GM19035 (cell line): ENCODE measurements at regions not wholly inside any gene's neighbourhood (a gene's known extent, or its start where the extent isn't known, plus 50 kb on each side); places are given as distances from the start of the nearest gene placed in this dataset.
"Not testable (repeated sequence)": the region's sequence is repeated elsewhere in the genome, so short reads cannot be mapped to it uniquely, and the experiment has no call there.

Experiments used
- ATAC-seq: cut with Tn5 transposase; IDR thresholded peaks from one replicate; pipeline ENCODE4 v1.9.1; 2021; ENCODE audit not compliant: unreplicated experiment

DNA sequence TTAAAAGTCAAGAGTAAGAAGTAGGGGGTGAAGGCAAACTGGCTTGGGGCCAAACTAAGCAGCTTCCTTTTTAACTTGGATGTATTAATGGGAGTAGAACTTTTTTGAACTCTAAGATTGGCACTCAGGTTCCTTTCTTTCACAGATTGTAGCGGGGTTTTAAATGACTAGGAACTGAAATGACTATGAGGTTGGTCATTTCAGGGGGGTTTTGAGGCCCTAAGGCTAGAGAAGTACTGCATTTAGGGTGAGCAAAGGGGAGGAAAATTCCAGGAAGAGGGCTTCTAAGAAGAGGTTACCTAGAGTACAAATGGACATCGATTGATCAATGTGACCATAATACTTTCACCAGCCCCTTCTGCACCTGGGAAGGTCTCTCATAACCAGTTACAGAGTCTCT is 381.8 kb downstream of the MLLT3 start:
- ATAC-seq, result no peak

DNA sequence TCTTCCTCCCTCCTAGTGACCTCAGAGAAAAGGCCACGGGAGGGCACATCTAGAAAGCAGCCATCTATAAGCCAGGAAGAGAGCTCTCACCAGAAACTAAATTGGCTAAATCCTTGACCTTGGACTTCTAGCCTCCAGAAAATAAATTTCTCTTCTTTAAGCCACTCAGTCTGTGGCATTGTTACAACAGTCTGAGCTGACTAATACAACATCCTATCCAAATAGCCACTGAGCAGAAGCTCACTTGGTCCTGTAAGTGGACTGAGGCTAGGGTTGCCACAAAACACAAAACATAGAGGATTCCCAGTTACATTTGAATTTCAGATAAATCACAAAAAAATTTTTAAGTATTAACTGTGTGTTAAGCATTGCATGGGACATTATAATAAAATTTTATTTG is 383.4 kb downstream of the MLLT3 start:
- ATAC-seq, result no peak

DNA sequence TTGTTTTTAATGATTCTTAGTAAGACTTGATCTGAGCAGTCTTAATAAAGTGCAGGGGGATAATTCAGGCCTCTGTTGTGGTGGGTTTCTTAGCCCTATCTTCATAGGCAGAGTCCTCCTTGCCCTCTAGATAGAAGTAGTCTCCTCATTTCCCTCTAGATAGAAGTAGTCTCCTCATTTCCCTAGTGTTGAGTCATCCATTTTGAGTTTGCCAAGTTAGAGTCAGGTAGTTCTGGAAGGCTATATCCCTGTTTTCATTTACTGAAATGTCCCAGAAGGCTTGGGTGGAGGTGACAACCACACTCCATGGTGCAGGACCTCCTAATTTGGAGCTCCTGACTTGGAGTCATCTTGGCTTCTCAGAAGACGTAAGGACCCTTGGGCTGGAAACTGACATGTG is 384.6 kb downstream of the MLLT3 start:
- no peak for ATAC-seq

DNA sequence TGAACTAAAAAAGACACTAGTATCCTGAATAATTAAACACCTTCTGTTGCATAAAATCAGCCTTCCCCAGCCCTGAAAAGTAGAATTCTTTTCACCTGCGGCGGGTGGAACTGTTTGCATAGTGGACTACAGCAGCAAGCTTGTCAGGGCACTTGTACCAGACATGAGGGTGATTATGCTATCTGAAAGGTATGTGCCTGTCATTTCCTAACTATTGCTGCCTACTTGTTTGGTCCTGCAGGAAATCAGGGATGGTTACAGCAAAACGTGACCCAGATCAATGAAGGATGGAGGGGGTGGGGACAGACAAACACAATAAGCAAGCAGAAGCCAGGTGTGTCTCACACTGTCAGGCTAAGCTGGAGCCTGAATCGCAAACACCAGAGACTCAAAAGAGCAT is 385.6 kb downstream of the MLLT3 start:
- ATAC-seq, result no peak

DNA sequence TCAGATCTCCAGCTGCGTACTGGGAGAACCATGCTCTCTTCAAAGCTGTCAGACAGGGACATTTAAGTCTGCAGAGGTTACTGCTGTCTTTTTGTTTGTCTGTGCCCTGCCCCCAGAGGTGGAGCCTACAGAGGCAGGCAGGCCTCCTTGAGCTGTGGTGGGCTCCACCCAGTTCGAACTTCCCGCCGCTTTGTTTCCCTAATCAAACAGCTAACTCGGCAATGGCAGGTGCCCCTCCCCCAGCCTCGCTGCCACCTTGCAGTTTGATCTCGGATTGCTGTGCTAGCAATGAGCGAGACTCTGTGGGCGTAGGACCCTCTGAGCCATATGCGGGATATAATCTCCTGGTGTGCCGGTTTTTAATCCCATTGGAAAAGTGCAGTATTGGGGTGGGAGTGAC is 387.1 kb downstream of the MLLT3 start:
- ATAC-seq, result not testable (repeated sequence)

DNA sequence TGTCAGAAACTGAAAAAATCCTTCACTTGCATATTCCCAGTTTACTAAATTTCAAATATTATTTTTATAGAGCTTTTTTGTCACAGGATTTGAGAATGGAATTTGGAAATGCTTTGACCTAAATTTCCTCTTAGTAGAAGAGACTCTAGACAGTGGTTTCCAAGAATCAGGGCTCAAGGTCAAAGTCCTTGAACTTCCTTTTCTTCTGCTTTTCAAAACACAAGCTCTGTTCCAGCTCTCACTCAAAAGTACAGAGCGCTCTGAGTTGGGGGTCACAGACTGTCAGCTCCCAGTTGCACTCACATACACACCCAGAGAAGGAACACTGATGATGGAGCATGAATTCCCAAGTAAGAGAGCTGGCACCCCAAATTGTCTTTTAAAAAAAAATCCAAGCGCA is 394.2 kb downstream of the MLLT3 start:
- no peak for ATAC-seq

DNA sequence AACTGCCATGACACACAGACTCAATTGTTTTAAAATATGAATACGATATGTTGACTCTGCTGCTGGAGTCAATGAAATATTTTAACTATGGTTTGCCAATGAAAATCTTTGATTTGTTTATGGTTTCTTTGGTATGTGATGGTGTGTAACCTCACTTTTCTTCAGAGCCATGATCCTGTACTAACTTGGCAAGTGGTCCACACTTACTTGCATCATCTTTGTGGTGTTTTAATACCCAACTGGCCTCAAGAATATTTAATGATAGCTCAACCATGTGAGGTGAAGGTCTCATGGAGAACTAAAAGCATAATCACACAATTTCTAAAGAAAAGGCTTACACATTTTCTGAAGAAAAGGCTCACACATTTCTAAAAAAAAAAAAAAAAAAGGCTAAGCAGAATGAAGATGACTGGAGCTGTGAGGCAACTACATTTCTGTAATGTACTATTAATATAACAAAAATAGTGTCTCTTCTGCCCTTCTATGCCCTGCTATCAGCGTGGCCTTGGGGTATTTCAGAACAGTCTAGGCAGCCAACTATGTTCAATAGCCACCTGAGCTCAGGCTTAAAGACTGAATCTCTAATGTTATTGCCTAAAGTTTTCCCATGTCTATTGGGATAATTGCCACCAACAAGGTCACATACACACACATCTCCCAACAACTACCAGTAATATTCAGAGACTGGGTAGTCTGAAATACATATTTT is 395.0 kb downstream of the MLLT3 start:
- ATAC-seq, result no peak

DNA sequence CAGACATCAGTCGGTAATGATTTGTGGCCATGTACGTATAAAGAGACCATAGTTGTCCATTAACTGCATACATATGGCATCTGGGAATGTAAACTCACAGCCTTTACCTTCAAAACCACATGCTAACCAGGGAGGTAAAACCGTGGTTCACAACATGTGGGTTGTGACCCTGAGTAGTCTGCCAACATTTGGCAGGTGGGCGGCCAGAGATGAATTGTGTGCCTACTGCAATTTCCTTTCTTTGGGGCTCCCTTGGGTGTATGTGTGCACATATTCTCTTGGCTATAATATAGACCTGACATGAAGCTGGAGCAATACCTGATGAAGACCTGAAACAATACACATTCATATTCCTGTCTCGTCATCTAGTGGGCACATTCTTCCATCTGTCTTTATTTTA is 396.0 kb downstream of the MLLT3 start:
- no peak for ATAC-seq

DNA sequence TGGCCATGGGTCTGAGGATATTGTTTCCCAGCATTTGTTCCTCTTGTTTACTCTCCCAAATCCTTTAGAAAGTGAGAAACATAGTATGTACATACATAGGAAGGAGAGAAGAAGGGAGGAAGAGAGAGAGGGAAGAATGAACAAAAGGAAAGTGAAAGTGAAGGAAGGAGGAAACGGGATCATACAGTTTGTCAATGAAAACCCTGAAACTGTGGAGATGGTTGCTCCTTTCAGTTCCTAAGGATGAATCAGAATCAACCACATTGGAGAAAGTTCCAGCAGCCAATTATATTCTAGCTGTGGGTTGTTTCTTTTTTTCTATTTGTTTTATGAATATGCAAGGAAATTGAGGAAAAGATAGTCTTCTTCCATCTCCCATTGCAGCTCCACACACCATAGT is 396.5 kb downstream of the MLLT3 start:
- ATAC-seq, result no peak

DNA sequence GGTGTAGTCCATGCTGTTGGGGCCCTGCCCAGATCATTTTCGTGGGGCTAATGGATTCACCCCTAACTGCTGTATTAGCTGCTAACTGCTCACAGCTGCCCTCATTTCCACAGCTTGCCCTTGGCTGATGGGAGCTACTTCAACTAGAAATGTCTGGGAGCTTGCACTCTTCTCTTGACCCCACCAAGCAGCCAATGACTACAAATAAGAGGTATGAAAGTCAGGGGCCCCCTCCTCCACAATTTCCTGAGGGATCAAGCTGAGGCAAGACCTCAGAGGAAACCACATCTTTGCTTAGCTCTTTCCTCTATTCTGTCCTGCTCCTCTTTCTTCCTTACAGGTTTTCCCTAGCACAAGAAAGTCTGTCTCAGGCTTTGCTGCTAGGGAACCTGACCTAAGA is 397.5 kb downstream of the MLLT3 start:
- ATAC-seq, result no peak

DNA sequence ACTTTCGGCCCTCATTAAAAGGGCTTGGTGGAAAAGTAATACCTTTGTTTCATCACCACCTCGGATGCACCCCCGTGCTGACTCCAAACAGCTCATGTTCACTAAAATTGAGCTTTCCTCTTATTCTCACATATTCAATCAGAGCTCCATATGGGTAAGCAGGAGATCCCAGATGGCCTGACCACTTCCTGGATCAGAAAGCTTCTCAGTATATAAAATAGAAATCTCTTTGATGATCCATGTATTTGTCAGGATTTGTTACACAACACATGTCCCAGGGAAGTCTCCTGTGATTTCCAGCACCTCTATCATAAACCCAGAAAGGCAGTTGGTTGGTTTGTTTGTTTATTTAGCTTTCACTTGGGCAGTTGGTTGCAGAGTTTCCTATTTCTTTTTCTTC is 402.0 kb downstream of the MLLT3 start:
- no peak for ATAC-seq

DNA sequence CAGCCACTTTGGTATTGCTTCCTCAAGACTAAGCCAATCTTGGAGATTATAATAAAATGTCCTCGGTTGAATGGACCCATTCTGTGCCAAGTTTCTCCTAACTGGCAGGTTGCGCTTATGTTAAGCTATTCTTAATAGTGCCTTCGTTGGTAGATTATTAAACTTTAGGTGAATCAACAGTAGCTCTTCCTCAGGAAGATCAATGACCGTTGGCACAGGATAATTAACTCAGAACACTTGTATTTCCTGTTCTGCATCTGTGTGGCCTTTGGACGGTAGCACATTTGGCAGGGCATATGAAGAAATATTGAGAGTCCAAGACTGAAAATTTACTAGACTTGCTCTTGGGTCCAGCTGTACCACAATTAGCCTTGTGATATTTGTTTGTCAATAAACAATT is 402.9 kb downstream of the MLLT3 start:
- ATAC-seq, result no peak

DNA sequence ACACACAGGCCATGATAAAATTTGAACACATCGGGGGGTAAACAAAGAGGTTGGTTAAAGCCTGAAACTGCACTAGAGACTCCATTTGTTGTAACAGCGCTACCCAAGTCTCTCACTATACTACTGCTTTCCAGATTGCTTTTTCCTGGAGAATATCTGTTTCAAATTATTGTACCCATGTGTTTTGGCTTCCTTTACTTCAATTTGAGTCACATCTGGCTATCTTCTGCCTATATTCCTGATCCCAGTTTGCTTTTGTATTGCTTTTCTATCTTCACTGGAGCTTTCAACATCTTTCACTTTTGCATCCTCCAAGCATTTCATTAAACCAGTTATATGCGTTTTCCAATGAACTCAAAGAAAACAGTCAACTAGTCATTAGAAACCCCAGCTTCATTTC is 404.7 kb downstream of the MLLT3 start:
- ATAC-seq, result no peak

DNA sequence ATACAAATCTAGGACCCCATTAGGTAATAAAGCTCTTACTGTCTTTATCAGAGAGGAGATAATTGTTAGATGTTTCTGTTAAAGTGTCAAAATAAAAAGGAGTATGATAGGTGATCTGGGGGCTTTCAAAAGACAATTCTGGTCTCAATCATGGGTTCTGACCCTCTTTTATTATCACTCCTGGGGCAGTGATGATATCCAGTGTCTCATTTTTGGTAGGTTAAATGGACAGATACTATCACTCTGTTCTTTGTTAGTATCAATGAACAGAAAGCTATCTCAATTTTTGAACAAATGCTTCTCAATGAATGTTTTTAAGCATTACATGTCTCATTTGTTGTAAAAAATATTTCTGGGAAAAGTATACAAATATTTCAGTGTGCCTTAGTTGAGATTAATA is 405.9 kb downstream of the MLLT3 start:
- ATAC-seq, result no peak

DNA sequence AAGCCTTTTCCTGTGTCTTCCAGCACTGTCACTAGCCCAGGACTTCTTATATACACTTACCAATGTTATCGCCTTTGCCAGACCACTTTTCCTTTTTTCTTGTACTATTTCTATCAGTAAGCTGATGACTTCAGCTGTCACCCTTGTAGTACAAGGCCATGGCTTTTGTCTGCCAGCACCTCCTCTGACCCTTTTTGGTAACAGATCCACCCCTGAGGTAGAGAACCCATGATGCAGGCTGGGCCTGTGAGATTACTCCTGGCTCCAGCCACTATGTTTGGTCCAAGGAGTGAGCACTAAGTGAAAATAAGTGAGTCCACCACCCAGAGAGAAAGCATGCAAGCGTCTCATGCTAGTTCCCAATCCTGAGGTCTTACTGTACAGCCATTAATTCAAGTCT is 406.7 kb downstream of the MLLT3 start:
- no peak for ATAC-seq

DNA sequence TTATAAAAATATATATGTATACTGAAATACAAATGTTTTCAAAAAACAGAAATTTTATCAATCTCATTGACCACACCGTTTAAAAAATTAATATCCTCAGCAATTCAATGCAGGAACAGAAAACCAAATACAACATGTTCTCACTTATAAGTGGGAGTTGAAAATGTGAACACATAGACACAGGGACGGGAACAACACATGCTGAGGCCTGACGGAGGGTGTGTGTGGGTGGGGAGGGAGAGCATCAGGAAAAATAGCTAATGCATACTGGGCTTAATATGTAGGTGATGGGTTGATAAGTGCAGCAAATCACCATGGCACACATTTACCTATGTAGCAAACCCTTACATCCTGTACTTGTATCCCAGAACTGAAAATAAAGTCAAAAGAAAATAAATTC is 409.5 kb downstream of the MLLT3 start:
- ATAC-seq, result no peak

DNA sequence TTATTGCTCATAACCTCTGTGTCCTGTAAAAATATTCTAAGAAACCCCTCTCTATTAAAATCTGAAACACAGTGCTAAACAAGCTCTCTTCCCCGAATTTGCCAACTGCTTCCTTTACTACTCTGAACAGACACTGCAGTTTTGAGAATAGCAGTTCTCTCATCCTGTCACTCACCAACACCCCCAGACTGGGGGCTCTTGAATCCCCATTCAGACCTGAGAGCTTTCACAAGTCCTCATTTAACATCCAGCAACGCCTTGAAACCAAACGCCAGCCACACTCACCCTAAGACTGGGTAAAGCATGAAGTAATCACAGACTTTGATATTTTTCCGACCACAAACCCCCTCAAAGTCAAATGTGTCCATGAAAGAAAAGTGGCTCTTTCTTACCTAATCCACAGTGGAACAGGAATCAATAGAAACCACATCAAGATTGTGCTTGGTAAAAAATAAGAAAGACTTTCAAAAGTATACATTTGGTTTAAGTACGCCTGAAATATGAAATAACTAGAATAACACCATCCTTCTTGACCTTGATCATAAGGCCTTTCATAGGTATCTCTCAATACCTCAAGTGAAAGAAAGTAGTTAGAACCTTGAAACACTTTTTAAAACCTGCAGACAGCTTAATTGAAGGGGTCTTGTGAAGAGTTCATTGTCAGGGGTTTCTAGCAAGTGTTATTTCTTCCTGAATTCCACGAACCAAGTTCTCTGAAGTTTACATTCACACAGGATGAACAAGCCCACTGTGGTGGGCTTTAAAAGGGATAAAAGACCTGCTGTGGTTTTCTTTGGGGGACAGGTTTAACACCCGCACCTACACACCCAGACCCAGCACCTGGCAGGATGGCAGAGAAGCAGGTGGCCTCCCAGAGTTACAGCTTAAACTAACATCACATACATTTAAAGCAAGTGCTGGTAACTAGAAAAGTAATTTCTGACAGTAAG is 412.6 kb downstream of the MLLT3 start:
- no peak for ATAC-seq

DNA sequence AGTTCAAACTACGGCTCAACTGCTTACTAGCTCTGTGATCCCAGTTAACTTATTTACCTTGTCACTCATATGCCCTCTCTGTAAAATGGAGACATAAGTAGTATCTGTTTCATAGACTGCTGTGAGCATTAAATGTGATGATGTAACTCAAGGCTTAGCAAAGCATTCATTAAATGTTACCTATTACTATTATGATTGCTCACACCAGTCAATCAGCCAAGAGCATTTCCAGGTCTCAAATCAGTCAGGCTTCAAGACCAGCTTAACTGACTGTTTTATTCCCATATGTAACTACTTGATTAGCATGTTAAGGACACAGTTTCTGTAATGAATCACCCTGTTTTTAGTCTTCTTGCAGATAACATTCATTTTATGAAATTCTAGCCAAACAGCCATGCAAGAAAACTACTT is 413.3 kb downstream of the MLLT3 start:
- no peak for ATAC-seq

DNA sequence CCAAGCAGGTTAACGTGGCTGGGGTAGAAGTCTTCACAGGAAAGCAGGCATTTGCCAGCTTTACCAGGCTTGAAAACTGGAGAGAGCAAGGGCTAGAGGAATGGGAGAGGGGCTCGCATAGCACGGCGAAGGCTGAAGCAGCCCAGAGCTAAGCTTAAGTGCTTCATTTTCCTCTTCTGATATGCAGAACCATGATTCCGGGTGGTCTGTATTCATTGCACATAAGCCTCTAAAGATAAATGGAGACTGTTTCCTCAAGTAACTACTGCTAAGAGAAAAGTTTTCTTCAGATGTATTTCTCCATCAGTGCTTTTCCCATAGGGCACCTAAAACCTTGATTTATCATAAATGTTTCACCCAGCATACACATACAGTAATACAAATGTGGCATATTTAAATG is 414.1 kb downstream of the MLLT3 start:
- no peak for ATAC-seq

DNA sequence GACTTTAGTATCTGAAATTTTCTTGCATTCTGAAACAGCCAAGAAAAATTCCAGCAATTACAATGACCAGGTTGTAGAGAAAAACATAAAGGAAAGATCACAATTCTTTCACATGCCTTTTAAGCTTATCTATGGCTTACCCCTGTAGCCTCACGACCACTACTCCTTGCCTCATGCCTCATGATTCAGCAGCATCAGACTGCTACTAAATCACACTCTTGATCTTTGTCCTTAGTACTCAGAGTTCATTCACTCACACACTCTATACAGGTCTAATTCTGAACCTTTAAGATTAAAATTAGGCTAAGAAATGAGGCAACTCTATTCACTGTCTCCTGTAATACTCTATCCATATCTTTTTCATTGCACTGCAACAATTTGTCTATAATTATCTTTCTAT is 415.1 kb downstream of the MLLT3 start:
- ATAC-seq, result no peak

DNA sequence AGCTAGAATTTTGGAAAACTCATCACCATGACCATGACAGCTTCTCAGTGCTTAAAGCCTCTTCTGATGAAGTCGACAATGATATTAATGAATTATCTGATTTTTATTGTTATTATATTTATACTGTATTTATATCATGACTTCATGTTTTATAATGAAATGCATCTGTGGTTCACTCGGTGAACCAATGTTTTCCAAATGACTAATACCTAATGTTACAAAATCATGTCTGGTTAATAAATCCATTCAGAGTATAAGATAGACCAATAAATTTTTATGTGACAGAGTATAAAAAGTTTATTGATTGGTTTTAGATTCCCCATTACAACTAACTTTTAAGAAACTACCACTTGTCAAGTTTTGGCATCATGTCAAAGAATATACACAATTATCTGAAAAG is 416.5 kb downstream of the MLLT3 start:
- no peak for ATAC-seq

DNA sequence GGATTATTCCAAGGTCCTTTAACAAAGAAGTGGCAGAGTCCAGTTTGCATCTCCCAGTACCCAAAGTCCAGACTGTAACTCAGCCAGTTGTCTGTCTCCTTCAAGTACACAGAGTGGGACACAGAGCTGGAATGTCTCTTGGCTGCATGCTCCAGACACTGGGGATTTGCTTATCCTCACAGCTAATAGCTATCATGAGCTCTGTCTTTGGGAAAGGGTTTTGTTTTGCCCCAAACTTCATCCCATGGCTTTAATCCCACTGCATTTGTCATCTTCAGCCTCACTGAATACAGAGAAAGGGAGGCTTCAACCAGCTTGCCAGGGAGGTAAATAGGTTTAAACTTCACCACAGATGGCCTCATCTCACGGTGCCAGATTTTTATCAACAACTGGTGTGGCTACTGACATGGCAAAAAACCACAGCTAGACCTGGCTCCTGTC is 412.2 kb upstream of the SLC24A2 start:
- no peak for ATAC-seq
